WTC11 (cell line): ENCODE measurements at regions not wholly inside any gene's neighbourhood (a gene's known extent, or its start where the extent isn't known, plus 50 kb on each side); places are given as distances from the start of the nearest gene placed in this dataset.
"Not testable (repeated sequence)": the region's sequence is repeated elsewhere in the genome, so short reads cannot be mapped to it uniquely, and the experiment has no call there.

ENCODE experiments used
- ATAC-seq: fragments of 200-7000 bp; cut with Tn5 transposase; 2 replicates; pipeline ENCODE4 v1.10.0; 2021; ENCODE audit warnings: mild to moderate bottlenecking, moderate library complexity
- CTCF ChIA-PET: fragments of 300-600 bp; sonication (Branson Sonifier 250); formaldehyde crosslinking; loops from one replicate; lab custom pipeline; 2021; ENCODE audit warnings: antibody characterized with exemption; lab: Charles Lee
- POLR2A ChIA-PET: fragments of 350-600 bp; sonication (Branson Sonifier 250); formaldehyde crosslinking; loops from one replicate; lab custom pipeline; 2021; ENCODE audit warnings: antibody characterized with exemption; lab: Charles Lee
- DNase-seq: peaks from one replicate; pipeline ENCODE4 v3.0.0; 2021; ENCODE audit warnings: low spot score
- H3K27ac Mint-ChIP-seq: 2 replicates; pipeline ENCODE4 v1.8.0; 2021; ENCODE audit warnings: mixed read lengths
- H3K27me3 Mint-ChIP-seq: 2 replicates; pipeline ENCODE4 v1.8.0; 2021; ENCODE audit warnings: low read depth, mild to moderate bottlenecking, moderate library complexity, mixed read lengths
- H3K36me3 Mint-ChIP-seq: 2 replicates; pipeline ENCODE4 v1.8.0; 2021; ENCODE audit warnings: mixed read lengths
- H3K4me1 Mint-ChIP-seq: 2 replicates; pipeline ENCODE4 v1.8.0; 2022; ENCODE audit warnings: mixed read lengths
- H3K4me3 Mint-ChIP-seq: 2 replicates; pipeline ENCODE4 v1.8.0; 2021; ENCODE audit warnings: mild to moderate bottlenecking, moderate library complexity, mixed read lengths
- H3K9me3 Mint-ChIP-seq: 2 replicates; pipeline ENCODE4 v1.8.0; 2021; ENCODE audit warnings: mixed read lengths
- ETV6 ChIP-seq: sonication (generic); formaldehyde crosslinking; IDR thresholded peaks from 2 replicates; pipeline ENCODE4 v1.8.1; 2022; ENCODE audit warnings: mild to moderate bottlenecking, missing genetic modification reagents
- MXD4 ChIP-seq: fragments of 250-450 bp; sonication (Bioruptor Pico); IDR thresholded peaks from 2 replicates; pipeline ENCODE4 v1.8.0; 2021; ENCODE audit warnings: mild to moderate bottlenecking, moderate library complexity, borderline replicate concordance
- NR3C1 ChIP-seq: sonication (generic); formaldehyde crosslinking; conservative IDR thresholded peaks from 2 replicates; pipeline ENCODE4 v1.8.1; 2023; ENCODE audit warnings: low read depth, mild to moderate bottlenecking, missing genetic modification reagents
- SMAD3 ChIP-seq: sonication (generic); formaldehyde crosslinking; IDR thresholded peaks from 2 replicates; pipeline ENCODE4 v1.8.0; 2022; ENCODE audit warnings: missing genetic modification reagents, mild to moderate bottlenecking, borderline replicate concordance
- SOX15 ChIP-seq: fragments of 250-450 bp; sonication (Bioruptor Pico); IDR thresholded peaks from 2 replicates; pipeline ENCODE4 v1.9.0; 2021; ENCODE audit warnings: mild to moderate bottlenecking
- SP1 ChIP-seq: sonication (generic); formaldehyde crosslinking; conservative IDR thresholded peaks from 2 replicates; pipeline ENCODE4 v1.8.1; 2022; ENCODE audit warnings: missing genetic modification reagents
- TEAD1 ChIP-seq: sonication (generic); formaldehyde crosslinking; IDR thresholded peaks from 2 replicates; pipeline ENCODE4 v1.8.0; 2022; ENCODE audit warnings: mild to moderate bottlenecking, missing genetic modification reagents
- TEAD4 ChIP-seq: sonication (generic); formaldehyde crosslinking; IDR thresholded peaks from 2 replicates; pipeline ENCODE4 v1.8.0; 2022; ENCODE audit warnings: mild to moderate bottlenecking, missing genetic modification reagents
- ZNF219 ChIP-seq: sonication (generic); formaldehyde crosslinking; IDR thresholded peaks from 2 replicates; pipeline ENCODE4 v1.8.0; 2023; ENCODE audit warnings: missing genetic modification reagents, mild to moderate bottlenecking, borderline replicate concordance
- ZNF232 ChIP-seq: sonication (generic); formaldehyde crosslinking; IDR thresholded peaks from 2 replicates; pipeline ENCODE4 v1.8.0; 2022; ENCODE audit warnings: mild to moderate bottlenecking, missing genetic modification reagents
- TF ChIP-seq, protein P1 (sequence below): fragments of 200-600 bp; IDR thresholded peaks from 2 replicates; pipeline ENCODE4 v1.8.0; 2022; ENCODE audit warnings: antibody characterized with exemption
- TF ChIP-seq, protein P2 (sequence below): sonication (generic); formaldehyde crosslinking; conservative IDR thresholded peaks from 2 replicates; pipeline ENCODE4 v1.8.1; 2023; ENCODE audit warnings: mild to moderate bottlenecking, low read depth, missing genetic modification reagents, moderate library complexity
- TF ChIP-seq, protein P3 (sequence below): sonication (generic); formaldehyde crosslinking; IDR thresholded peaks from 2 replicates; pipeline ENCODE4 v1.8.0; 2023; ENCODE audit warnings: missing genetic modification reagents
- TF ChIP-seq, protein P4 (sequence below): sonication (generic); formaldehyde crosslinking; IDR thresholded peaks from 2 replicates; pipeline ENCODE4 v1.8.1; 2022; ENCODE audit warnings: low read depth, mild to moderate bottlenecking, moderate library complexity, missing genetic modification reagents, borderline replicate concordance
- TF ChIP-seq, protein P5 (sequence below): sonication (generic); formaldehyde crosslinking; IDR thresholded peaks from 2 replicates; pipeline ENCODE4 v1.8.1; 2023; ENCODE audit warnings: mild to moderate bottlenecking, missing genetic modification reagents, moderate library complexity
- TF ChIP-seq, protein P6 (sequence below): sonication (generic); formaldehyde crosslinking; IDR thresholded peaks from 2 replicates; pipeline ENCODE4 v1.8.0; 2022; ENCODE audit warnings: mild to moderate bottlenecking, missing genetic modification reagents
- TF ChIP-seq, protein P7 (sequence below): sonication (generic); formaldehyde crosslinking; IDR thresholded peaks from 2 replicates; pipeline ENCODE4 v1.8.0; 2022; ENCODE audit warnings: mild to moderate bottlenecking, missing genetic modification reagents
- TF ChIP-seq, protein P8 (sequence below): sonication (generic); formaldehyde crosslinking; IDR thresholded peaks from 2 replicates; pipeline ENCODE4 v1.8.1; 2022; ENCODE audit warnings: mild to moderate bottlenecking, moderate library complexity, missing genetic modification reagents

DNA sequence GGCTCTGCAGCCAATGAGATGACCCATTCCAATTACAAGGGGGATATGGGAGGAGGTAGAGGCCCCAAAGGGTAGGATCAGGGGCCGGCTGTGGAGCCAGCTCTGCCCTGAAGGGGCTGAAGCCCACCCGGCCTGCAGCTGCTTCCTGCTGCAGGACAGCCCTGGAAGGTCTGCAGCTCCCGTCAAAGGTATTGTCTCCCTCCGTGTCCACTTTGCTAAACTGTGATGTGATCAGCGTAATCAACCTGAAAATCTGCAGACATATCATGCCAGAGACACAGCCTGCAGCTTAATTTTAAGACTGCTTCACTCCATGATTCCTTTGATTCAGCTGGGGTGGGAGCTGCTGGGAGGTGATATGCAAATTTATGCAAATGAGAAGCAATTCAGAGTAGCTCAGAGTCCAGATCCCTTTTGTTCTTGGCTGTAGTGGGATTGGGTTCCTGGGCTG is 90.7 kb downstream of the GADD45G start:
- Mint-ChIP-seq H3K4me3 (peak overlapping the region; percentile 38), H3K27ac (peak overlapping the region; percentile 96), H3K36me3 (peaks cover 8% of the 10 kb centered on the region), H3K4me1 (peaks cover 51% of the 10 kb centered on the region)
- ChIA-PET POLR2A (interaction anchor here (0.6 to 2.0 kb wide), 5 partner anchors 13 to 91 kb away, joined by 3 to 10 read pairs (median 4); partner anchors contain the start of gene GADD45G), CTCF (interaction anchor here (0.6 to 2.4 kb wide), 12 partner anchors 9 to 408 kb away, joined by 3 to 30 read pairs (median 4); partner anchors contain the start of gene GADD45G)
- ATAC-seq, result peak; percentile 96
- peak; percentile 36 for DNase-seq
- TF ChIP-seq, protein P1, sequence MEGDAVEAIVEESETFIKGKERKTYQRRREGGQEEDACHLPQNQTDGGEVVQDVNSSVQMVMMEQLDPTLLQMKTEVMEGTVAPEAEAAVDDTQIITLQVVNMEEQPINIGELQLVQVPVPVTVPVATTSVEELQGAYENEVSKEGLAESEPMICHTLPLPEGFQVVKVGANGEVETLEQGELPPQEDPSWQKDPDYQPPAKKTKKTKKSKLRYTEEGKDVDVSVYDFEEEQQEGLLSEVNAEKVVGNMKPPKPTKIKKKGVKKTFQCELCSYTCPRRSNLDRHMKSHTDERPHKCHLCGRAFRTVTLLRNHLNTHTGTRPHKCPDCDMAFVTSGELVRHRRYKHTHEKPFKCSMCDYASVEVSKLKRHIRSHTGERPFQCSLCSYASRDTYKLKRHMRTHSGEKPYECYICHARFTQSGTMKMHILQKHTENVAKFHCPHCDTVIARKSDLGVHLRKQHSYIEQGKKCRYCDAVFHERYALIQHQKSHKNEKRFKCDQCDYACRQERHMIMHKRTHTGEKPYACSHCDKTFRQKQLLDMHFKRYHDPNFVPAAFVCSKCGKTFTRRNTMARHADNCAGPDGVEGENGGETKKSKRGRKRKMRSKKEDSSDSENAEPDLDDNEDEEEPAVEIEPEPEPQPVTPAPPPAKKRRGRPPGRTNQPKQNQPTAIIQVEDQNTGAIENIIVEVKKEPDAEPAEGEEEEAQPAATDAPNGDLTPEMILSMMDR, result no peak
- TF ChIP-seq ETV6 (CRISPR knock-in tag) (0 out of 2 replicates have a peak, but pooled peaks have one; percentile 62), ZNF232 (CRISPR knock-in tag) (0 out of 2 replicates have a peak, but pooled peaks have one; percentile 38), SMAD3 (CRISPR knock-in tag) (0 out of 2 replicates have a peak, but pooled peaks have one; percentile 26)
- TF ChIP-seq, all 79 proteins: peak for 3
- H3K9me3 Mint-ChIP-seq, result peaks cover 10% of the 10 kb centered on the region
- H3K27me3 Mint-ChIP-seq, result peaks cover 4% of the 10 kb centered on the region; the same call in 1 of the 2 replicates

DNA sequence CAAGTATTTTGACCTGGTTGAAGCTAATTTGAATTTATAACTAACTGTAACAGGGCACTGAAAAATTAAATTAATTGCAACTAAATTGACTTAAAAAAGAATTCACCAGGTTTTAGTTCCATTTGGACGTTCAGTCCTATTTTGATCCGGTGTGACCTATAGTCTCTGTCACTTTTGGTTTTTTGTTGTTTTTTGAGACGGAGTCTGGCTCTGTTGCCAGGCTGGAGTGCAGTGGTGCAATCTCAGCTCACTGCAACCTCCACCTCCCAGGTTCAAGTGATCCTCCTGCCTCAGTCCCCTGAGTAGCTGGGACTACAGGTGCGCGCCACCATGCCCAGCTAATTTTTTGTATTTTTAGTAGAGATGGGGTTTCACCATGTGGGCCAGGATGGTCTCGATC is 91.2 kb downstream of the GADD45G start:
- ATAC-seq, H3K27me3 Mint-ChIP-seq, DNase-seq, H3K36me3 Mint-ChIP-seq: not testable (repeated sequence)
- peaks cover 51% of the 10 kb centered on the region for H3K4me1 Mint-ChIP-seq
- H3K27ac Mint-ChIP-seq, result peak overlapping the region; percentile 96
- H3K9me3 Mint-ChIP-seq, result peaks cover 10% of the 10 kb centered on the region
- peak overlapping the region; percentile 38; the same call in 1 of the 2 replicates for H3K4me3 Mint-ChIP-seq
- ChIA-PET POLR2A (interaction anchor here (0.6 to 2.0 kb wide), 3 partner anchors 14 to 91 kb away, joined by 3 to 10 read pairs (median 4); partner anchors contain the start of gene GADD45G), CTCF (interaction anchor here (1.0 to 2.4 kb wide), 9 partner anchors 10 to 267 kb away, joined by 3 to 30 read pairs (median 5); partner anchors contain the start of gene GADD45G)

DNA sequence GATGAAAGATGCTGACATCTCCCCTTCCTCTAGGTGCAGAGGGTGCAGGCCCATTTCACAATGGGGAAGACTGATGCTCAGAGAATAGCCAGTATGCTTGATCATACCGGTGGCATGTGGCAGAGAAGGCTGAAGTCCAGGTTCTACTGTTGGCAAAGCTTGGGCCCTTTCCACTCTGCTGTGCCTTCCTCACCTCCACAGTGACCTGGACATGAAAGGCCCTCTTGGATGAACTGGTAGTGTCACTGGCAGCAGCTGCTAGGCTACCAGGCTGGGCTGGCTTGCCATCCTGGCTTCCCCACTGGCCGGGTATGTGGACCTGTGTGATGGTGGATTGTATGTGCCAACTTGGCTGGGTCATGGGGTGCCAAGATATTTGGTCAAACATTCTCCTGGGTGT is 92.0 kb downstream of the GADD45G start:
- Mint-ChIP-seq H3K9me3 (peaks cover 10% of the 10 kb centered on the region), H3K27ac (no peak overlapping the region; the same call in 1 of the 2 replicates), H3K27me3 (peaks cover 4% of the 10 kb centered on the region; the same call in 1 of the 2 replicates), H3K4me3 (no peak overlapping the region), H3K4me1 (peaks cover 53% of the 10 kb centered on the region), H3K36me3 (peaks cover 8% of the 10 kb centered on the region)
- DNase-seq (no peak), ATAC-seq (no peak)
- TF ChIP-seq TEAD1 (CRISPR knock-in tag) (no peak), TEAD4 (CRISPR knock-in tag) (no peak), ZNF219 (CRISPR knock-in tag) (no peak), SOX15 (CRISPR knock-in tag) (no peak), NR3C1 (CRISPR knock-in tag) (no peak), SP1 (CRISPR knock-in tag) (no peak), MXD4 (CRISPR knock-in tag) (no peak)
- TF ChIP-seq, protein P2, sequence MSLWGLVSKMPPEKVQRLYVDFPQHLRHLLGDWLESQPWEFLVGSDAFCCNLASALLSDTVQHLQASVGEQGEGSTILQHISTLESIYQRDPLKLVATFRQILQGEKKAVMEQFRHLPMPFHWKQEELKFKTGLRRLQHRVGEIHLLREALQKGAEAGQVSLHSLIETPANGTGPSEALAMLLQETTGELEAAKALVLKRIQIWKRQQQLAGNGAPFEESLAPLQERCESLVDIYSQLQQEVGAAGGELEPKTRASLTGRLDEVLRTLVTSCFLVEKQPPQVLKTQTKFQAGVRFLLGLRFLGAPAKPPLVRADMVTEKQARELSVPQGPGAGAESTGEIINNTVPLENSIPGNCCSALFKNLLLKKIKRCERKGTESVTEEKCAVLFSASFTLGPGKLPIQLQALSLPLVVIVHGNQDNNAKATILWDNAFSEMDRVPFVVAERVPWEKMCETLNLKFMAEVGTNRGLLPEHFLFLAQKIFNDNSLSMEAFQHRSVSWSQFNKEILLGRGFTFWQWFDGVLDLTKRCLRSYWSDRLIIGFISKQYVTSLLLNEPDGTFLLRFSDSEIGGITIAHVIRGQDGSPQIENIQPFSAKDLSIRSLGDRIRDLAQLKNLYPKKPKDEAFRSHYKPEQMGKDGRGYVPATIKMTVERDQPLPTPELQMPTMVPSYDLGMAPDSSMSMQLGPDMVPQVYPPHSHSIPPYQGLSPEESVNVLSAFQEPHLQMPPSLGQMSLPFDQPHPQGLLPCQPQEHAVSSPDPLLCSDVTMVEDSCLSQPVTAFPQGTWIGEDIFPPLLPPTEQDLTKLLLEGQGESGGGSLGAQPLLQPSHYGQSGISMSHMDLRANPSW, result no peak
- TF ChIP-seq, protein P3, sequence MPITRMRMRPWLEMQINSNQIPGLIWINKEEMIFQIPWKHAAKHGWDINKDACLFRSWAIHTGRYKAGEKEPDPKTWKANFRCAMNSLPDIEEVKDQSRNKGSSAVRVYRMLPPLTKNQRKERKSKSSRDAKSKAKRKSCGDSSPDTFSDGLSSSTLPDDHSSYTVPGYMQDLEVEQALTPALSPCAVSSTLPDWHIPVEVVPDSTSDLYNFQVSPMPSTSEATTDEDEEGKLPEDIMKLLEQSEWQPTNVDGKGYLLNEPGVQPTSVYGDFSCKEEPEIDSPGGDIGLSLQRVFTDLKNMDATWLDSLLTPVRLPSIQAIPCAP (CRISPR knock-in tag), result no peak
- TF ChIP-seq, protein P4, sequence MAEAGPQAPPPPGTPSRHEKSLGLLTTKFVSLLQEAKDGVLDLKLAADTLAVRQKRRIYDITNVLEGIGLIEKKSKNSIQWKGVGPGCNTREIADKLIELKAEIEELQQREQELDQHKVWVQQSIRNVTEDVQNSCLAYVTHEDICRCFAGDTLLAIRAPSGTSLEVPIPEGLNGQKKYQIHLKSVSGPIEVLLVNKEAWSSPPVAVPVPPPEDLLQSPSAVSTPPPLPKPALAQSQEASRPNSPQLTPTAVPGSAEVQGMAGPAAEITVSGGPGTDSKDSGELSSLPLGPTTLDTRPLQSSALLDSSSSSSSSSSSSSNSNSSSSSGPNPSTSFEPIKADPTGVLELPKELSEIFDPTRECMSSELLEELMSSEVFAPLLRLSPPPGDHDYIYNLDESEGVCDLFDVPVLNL, result no peak
- TF ChIP-seq, protein P5, sequence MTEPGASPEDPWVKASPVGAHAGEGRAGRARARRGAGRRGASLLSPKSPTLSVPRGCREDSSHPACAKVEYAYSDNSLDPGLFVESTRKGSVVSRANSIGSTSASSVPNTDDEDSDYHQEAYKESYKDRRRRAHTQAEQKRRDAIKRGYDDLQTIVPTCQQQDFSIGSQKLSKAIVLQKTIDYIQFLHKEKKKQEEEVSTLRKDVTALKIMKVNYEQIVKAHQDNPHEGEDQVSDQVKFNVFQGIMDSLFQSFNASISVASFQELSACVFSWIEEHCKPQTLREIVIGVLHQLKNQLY (CRISPR knock-in tag), result no peak
- TF ChIP-seq, protein P6, sequence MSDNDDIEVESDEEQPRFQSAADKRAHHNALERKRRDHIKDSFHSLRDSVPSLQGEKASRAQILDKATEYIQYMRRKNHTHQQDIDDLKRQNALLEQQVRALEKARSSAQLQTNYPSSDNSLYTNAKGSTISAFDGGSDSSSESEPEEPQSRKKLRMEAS (CRISPR knock-in tag), result no peak
- TF ChIP-seq, protein P7, sequence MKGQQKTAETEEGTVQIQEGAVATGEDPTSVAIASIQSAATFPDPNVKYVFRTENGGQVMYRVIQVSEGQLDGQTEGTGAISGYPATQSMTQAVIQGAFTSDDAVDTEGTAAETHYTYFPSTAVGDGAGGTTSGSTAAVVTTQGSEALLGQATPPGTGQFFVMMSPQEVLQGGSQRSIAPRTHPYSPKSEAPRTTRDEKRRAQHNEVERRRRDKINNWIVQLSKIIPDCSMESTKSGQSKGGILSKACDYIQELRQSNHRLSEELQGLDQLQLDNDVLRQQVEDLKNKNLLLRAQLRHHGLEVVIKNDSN, result no peak
- TF ChIP-seq, protein P8, sequence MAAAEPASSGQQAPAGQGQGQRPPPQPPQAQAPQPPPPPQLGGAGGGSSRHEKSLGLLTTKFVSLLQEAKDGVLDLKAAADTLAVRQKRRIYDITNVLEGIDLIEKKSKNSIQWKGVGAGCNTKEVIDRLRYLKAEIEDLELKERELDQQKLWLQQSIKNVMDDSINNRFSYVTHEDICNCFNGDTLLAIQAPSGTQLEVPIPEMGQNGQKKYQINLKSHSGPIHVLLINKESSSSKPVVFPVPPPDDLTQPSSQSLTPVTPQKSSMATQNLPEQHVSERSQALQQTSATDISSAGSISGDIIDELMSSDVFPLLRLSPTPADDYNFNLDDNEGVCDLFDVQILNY (CRISPR knock-in tag), result no peak
- CTCF ChIA-PET, result no interaction called here
- POLR2A ChIA-PET, result interaction anchor here (2.0 kb wide), 1 partner anchor 92 kb away, joined by 10 read pairs; the partner anchor contains the start of gene GADD45G
